GM23338 (cell line): ENCODE measurements at regions not wholly inside any gene's neighbourhood (a gene's known extent, or its start where the extent isn't known, plus 50 kb on each side); places are given as distances from the start of the nearest gene placed in this dataset.
"Not testable (repeated sequence)": the region's sequence is repeated elsewhere in the genome, so short reads cannot be mapped to it uniquely, and the experiment has no call there.

Experiments used
- ATAC-seq: fragments of 200-7000 bp; cut with Tn5 transposase; 3 replicates; pipeline ENCODE4 v1.9.1; 2020
- DNase-seq: peaks from one replicate; pipeline ENCODE4 v3.0.0-alpha.2; 2015; ENCODE audit warnings: low spot score
- H2AFZ ChIP-seq: fragments of 200-600 bp; sonication (generic); 2 replicates; pipeline ENCODE4 v1.8.0; 2016; ENCODE audit warnings: antibody characterized with exemption, mild to moderate bottlenecking, moderate library complexity
- H3F3A ChIP-seq: fragments of 200-600 bp; sonication (generic); replicated peaks from 2 replicates; pipeline ENCODE4 v1.8.0; 2017; ENCODE audit warnings: antibody characterized with exemption, mixed run types, low read depth
- H3K27ac ChIP-seq: fragments of 200-600 bp; sonication (generic); 2 replicates; pipeline ENCODE4 v1.6.1; 2016; ENCODE audit warnings: low read depth
- H3K27me3 ChIP-seq: fragments of 200-600 bp; sonication (generic); 2 replicates; pipeline ENCODE4 v1.8.0; 2016; ENCODE audit warnings: mild to moderate bottlenecking, mixed run types, moderate library complexity; ENCODE audit not compliant: insufficient read depth
- H3K36me3 ChIP-seq: fragments of 200-600 bp; sonication (generic); 2 replicates; pipeline ENCODE4 v1.8.0; 2016; ENCODE audit warnings: mild to moderate bottlenecking; ENCODE audit not compliant: insufficient read depth
- H3K4me1 ChIP-seq: fragments of 200-600 bp; sonication (generic); 2 replicates; pipeline ENCODE4 v1.8.0; 2016; ENCODE audit warnings: mild to moderate bottlenecking, moderate library complexity; ENCODE audit not compliant: insufficient read depth
- H3K4me2 ChIP-seq: fragments of 200-600 bp; sonication (generic); 2 replicates; pipeline ENCODE4 v1.7.1; 2017; ENCODE audit warnings: mixed run types
- H3K4me3 ChIP-seq: fragments of 200-600 bp; sonication (generic); 2 replicates; pipeline ENCODE4 v1.6.1; 2016; ENCODE audit warnings: mixed run types
- H3K79me2 ChIP-seq: fragments of 200-600 bp; sonication (generic); replicated peaks from 2 replicates; pipeline ENCODE4 v1.8.0; 2017; ENCODE audit warnings: mild to moderate bottlenecking; ENCODE audit not compliant: insufficient read depth
- H3K9me2 ChIP-seq: fragments of 200-600 bp; sonication (generic); 2 replicates; pipeline ENCODE4 v1.8.0; 2017; ENCODE audit not compliant: insufficient read depth
- H4K20me1 ChIP-seq: fragments of 200-600 bp; sonication (generic); replicated peaks from 2 replicates; pipeline ENCODE4 v1.8.0; 2017; ENCODE audit warnings: mild to moderate bottlenecking; ENCODE audit not compliant: insufficient read depth
- H3K27ac Mint-ChIP-seq: 2 replicates; pipeline ENCODE4 v1.8.0; 2020; ENCODE audit warnings: inconsistent platforms, mild to moderate bottlenecking, moderate library complexity, mixed read lengths
- H3K27me3 Mint-ChIP-seq: 3 replicates; pipeline ENCODE4 v1.8.0; 2022; ENCODE audit warnings: low read depth, mild to moderate bottlenecking, moderate library complexity, mixed read lengths, inconsistent platforms; ENCODE audit not compliant: insufficient read depth, poor library complexity
- H3K36me3 Mint-ChIP-seq: 3 replicates; pipeline ENCODE4 v1.8.0; 2021; ENCODE audit warnings: low read depth, mild to moderate bottlenecking, inconsistent platforms, moderate library complexity, mixed read lengths
- H3K4me1 Mint-ChIP-seq: 3 replicates; pipeline ENCODE4 v1.8.0; 2020; ENCODE audit warnings: mild to moderate bottlenecking, inconsistent platforms, mixed read lengths
- H3K4me3 Mint-ChIP-seq: 3 replicates; pipeline ENCODE4 v1.8.0; 2021; ENCODE audit warnings: moderate library complexity, mild to moderate bottlenecking, inconsistent platforms, mixed read lengths
- H3K9me3 Mint-ChIP-seq: 3 replicates; pipeline ENCODE4 v1.8.0; 2020; ENCODE audit warnings: moderate library complexity, mild to moderate bottlenecking, inconsistent platforms, mixed read lengths
- CREB1 ChIP-seq: fragments of 250-450 bp; sonication (Bioruptor Pico); IDR thresholded peaks from 2 replicates; pipeline ENCODE4 v1.5.0; 2020; ENCODE audit warnings: low read depth, mild to moderate bottlenecking, moderate library complexity
- CTCF ChIP-seq, 2 experiments: fragments of 200-600 bp in 1 of 2; sonication (generic) in 1 of 2; conservative IDR thresholded peaks; 2 replicates each; pipeline versions ENCODE4 v1.5.1 to v1.6.1; 2016 to 2017; ENCODE audit warnings: antibody characterized with exemption in 2 of 2, low read depth in 2 of 2, mild to moderate bottlenecking in 2 of 2, moderate library complexity in 1 of 2
- EZH2 ChIP-seq: fragments of 200-600 bp; sonication (generic); IDR thresholded peaks from one replicate; pipeline ENCODE4 v1.8.0; 2017; ENCODE audit warnings: antibody characterized with exemption, mild to moderate bottlenecking, low read depth; ENCODE audit not compliant: unreplicated experiment
- EZH2phosphoT487 ChIP-seq: fragments of 200-600 bp; sonication (generic); IDR thresholded peaks from one replicate; pipeline ENCODE4 v1.8.1; 2018; ENCODE audit warnings: antibody characterized with exemption; ENCODE audit not compliant: unreplicated experiment
- JUNB ChIP-seq: IDR thresholded peaks from one replicate; pipeline ENCODE4 v1.6.1; 2016; ENCODE audit warnings: antibody characterized with exemption; ENCODE audit not compliant: unreplicated experiment
- NANOG ChIP-seq: IDR thresholded peaks from 2 replicates; pipeline ENCODE4 v1.6.1; 2016; ENCODE audit warnings: antibody characterized with exemption, borderline replicate concordance
- POLR2AphosphoS5 ChIP-seq: IDR thresholded peaks from 2 replicates; pipeline ENCODE4 v1.6.1; 2016; ENCODE audit warnings: antibody characterized with exemption, low read depth
- ZNF114 ChIP-seq: fragments of 250-450 bp; sonication (Bioruptor Pico); IDR thresholded peaks from 2 replicates; pipeline ENCODE4 v1.5.0; 2020; ENCODE audit warnings: mild to moderate bottlenecking, moderate library complexity
- ZNF331 ChIP-seq: fragments of 250-450 bp; sonication (Bioruptor Pico); IDR thresholded peaks from 2 replicates; pipeline ENCODE4 v1.5.0; 2020; ENCODE audit warnings: low read depth, mild to moderate bottlenecking, moderate library complexity
- ZNF462 ChIP-seq: fragments of 250-450 bp; sonication (Bioruptor Pico); IDR thresholded peaks from 2 replicates; pipeline ENCODE4 v1.5.0; 2020; ENCODE audit warnings: mild to moderate bottlenecking, moderate library complexity
- TF ChIP-seq, protein P1 (sequence below): IDR thresholded peaks from 2 replicates; pipeline ENCODE4 v1.6.1; 2016; ENCODE audit warnings: antibody characterized with exemption

DNA sequence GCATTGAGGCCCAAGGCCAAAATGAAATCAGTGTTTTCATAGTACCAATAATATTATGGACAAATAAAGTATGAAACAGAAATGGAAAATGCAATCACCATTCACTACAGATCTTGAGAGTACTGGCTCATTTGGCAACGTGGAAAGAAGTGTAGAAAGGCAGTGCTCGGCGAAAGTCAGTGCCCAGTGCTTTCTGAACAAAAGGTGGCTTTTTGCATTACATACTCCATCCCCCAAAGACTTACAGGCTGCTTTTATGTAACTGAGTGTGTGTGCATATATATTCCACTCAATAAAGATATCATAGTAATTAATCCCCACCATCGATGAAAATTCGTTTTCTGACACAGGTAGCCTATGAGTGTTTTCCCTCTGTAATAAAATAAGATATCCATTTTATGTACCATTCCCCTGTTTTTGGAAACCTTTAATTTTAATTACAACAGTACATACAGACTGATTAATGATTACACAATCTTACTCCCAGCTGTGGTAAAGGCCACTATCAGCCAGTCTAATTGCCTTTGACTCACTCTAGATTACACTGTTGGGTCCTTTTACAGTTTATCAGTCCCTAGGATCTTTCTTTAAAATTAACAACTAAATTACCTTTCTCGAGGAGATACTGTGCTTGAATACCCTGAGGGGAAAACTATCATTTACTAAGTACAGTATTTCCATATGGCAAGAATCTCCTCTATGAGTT lies 65.9 kb downstream of the MAD2L1 start (continued):
- TF ChIP-seq CTCF (conservative IDR thresholded peaks at IDR 0.05; ENCODE audit: low read depth in 2 of 2) (no peak), ZNF331 (no peak), EZH2 (no peak), POLR2AphosphoS5 (no peak), JUNB (no peak)

DNA sequence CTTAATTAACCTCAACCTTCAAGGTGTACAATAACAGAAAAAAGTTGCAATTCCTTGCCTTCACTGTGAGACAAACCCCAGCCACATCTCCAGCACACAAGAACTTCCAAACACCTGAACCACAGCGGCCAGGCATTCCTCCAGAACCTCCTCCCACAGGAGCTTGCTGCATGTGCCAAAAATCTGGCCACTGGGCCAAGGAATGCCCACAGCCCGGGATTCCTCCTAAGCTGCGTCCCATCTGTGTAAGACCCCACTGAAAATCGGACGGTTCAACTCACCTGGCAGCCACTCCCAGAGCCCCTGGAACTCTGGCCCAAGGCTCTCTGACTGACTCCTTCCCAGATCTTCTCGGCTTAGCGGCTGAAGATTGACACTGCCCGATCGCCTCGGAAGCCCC lies 70.6 kb downstream of the MAD2L1 start:
- Mint-ChIP-seq H3K4me1 (peaks cover 50% of the 10 kb centered on the region), H3K36me3 (peaks cover 58% of the 10 kb centered on the region), H3K27ac (peak overlapping the region; percentile 41; the same call in 1 of the 2 replicates), H3K4me3 (peak overlapping the region; percentile 82)
- peak overlapping the region; percentile 86 for H3K4me2 ChIP-seq
- not testable (repeated sequence) for H4K20me1 ChIP-seq, H2AFZ ChIP-seq, H3K27me3 Mint-ChIP-seq, H3K9me3 Mint-ChIP-seq, DNase-seq, ATAC-seq, H3K27me3 ChIP-seq, H3K9me2 ChIP-seq, H3F3A ChIP-seq
- peaks cover 72% of the 10 kb centered on the region for H3K79me2 ChIP-seq
- H3K27ac ChIP-seq, result peak overlapping the region; percentile 86; the same call in 1 of the 2 replicates
- peaks cover 26% of the 10 kb centered on the region for H3K36me3 ChIP-seq
- H3K4me1 ChIP-seq, result peaks cover 45% of the 10 kb centered on the region
- H3K4me3 ChIP-seq, result peak overlapping the region; percentile 87

- peaks cover 9% of the 10 kb centered on the region; the same call in 2 of the 3 replicates for H3K9me3 Mint-ChIP-seq
- H3K4me3 Mint-ChIP-seq, result no peak overlapping the region
- H2AFZ ChIP-seq, result peak overlapping the region; percentile 60
- H3K4me2 ChIP-seq, result no peak overlapping the region
- H3K4me1 ChIP-seq, result 0 out of 2 replicates have a peak, but pooled peaks cover 15% of the 10 kb centered on the region
- H3K27me3 ChIP-seq, result no peaks in the 10 kb centered on the region
- H3K27me3 Mint-ChIP-seq, result no peaks in the 10 kb centered on the region
- H3K27ac Mint-ChIP-seq, result no peak overlapping the region
- H3K27ac ChIP-seq, result no peak overlapping the region
- ATAC-seq (no peak), DNase-seq (no peak)
- H3F3A ChIP-seq, result no peaks in the 10 kb centered on the region
- H3K9me2 ChIP-seq, result no peaks in the 10 kb centered on the region
- peaks cover 6% of the 10 kb centered on the region; the same call in 1 of the 2 replicates for H3K79me2 ChIP-seq
- no peaks in the 10 kb centered on the region for H4K20me1 ChIP-seq
- H3K36me3 Mint-ChIP-seq, result peaks cover 6% of the 10 kb centered on the region; the same call in 1 of the 3 replicates
- H3K36me3 ChIP-seq, result no peaks in the 10 kb centered on the region
- no peak overlapping the region for H3K4me3 ChIP-seq
- peaks cover 2% of the 10 kb centered on the region; the same call in 2 of the 3 replicates for H3K4me1 Mint-ChIP-seq
- TF ChIP-seq, protein P1, sequence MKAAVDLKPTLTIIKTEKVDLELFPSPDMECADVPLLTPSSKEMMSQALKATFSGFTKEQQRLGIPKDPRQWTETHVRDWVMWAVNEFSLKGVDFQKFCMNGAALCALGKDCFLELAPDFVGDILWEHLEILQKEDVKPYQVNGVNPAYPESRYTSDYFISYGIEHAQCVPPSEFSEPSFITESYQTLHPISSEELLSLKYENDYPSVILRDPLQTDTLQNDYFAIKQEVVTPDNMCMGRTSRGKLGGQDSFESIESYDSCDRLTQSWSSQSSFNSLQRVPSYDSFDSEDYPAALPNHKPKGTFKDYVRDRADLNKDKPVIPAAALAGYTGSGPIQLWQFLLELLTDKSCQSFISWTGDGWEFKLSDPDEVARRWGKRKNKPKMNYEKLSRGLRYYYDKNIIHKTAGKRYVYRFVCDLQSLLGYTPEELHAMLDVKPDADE, result no peak
- TF ChIP-seq EZH2phosphoT487 (no peak), ZNF331 (no peak), CREB1 (CRISPR knock-in tag) (no peak), ZNF462 (CRISPR knock-in tag) (no peak), ZNF114 (CRISPR knock-in tag) (no peak), NANOG (no peak)
Measured at GRCh38 chr4:119984996-119985395, 81.7 kb downstream of the MAD2L1 start.
